GM12864 (cell line): ENCODE measurements at regions not wholly inside any gene's neighbourhood (a gene's known extent, or its start where the extent isn't known, plus 50 kb on each side); places are given as distances from the start of the nearest gene placed in this dataset.

ENCODE experiments used
- DNase-seq: peaks from one replicate; pipeline ENCODE4 v3.0.0-alpha.2; 2011; ENCODE audit warnings: low read depth
- H3K4me3 ChIP-seq: 2 replicates; pipeline ENCODE4 v1.5.1; 2011; ENCODE audit warnings: mild to moderate bottlenecking, low read depth, low read length, control low read depth
- TF ChIP-seq, protein P1 (sequence below): IDR thresholded peaks from 2 replicates; pipeline ENCODE4 v1.5.1; 2011; ENCODE audit warnings: low read depth, mild to moderate bottlenecking, moderate library complexity, low read length, control low read depth, inconsistent platforms; ENCODE audit errors: missing control alignments

DNA sequence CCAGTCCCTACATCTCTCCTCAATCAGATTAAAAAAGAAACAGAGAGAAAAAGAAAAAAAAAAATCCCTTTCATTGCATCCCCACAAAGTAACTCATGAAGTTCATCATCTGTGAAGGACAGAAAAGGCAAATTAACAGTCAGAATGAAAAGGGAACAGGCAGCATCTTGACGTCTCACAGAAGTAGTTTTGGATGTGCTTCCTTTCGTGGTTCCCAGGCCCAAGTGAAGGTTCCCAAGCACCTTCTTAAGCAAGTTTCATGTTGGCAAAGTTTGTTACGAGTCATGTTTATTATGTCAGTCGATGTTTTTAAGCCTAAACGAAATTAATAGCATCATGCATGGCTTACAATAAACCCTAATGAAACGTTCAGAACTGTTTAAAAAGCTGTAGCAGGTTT is 475.2 kb downstream of the SETD4 start:
- TF ChIP-seq, protein P1, sequence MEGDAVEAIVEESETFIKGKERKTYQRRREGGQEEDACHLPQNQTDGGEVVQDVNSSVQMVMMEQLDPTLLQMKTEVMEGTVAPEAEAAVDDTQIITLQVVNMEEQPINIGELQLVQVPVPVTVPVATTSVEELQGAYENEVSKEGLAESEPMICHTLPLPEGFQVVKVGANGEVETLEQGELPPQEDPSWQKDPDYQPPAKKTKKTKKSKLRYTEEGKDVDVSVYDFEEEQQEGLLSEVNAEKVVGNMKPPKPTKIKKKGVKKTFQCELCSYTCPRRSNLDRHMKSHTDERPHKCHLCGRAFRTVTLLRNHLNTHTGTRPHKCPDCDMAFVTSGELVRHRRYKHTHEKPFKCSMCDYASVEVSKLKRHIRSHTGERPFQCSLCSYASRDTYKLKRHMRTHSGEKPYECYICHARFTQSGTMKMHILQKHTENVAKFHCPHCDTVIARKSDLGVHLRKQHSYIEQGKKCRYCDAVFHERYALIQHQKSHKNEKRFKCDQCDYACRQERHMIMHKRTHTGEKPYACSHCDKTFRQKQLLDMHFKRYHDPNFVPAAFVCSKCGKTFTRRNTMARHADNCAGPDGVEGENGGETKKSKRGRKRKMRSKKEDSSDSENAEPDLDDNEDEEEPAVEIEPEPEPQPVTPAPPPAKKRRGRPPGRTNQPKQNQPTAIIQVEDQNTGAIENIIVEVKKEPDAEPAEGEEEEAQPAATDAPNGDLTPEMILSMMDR = no peak
- no peak for DNase-seq
- H3K4me3 ChIP-seq = no peak overlapping the region

DNA sequence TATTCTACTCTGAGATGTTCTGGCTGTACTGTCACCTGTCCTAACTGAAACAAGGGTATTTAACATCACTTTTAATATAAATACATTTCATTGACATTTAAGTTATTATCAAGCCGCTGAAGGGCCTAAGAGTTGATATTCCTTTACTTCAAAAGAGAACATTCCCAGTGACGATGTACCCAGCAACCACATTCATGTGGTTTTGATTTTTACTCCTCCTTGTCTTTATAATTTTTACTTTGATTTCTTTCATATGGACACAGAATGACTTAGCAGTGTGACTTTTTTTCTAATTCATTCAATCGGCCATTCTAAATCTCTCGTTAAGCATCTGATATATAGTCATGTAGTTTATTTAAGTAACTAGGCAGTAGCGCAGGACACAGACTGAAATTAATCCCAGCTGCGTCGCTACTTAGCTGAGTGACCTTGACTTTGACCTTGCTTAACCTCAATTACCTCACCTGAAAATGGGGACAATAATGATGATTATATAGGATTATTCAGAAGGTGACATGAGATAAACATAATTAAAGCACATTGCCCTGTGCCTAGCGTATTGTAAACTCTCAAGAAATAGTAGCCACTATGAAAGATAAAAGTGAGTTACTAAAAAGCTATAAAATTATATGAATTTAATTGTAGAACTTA is 476.6 kb downstream of the SETD4 start:
- H3K4me3 ChIP-seq = no peak overlapping the region
- TF ChIP-seq, protein P1 = no peak
- DNase-seq = no peak

DNA sequence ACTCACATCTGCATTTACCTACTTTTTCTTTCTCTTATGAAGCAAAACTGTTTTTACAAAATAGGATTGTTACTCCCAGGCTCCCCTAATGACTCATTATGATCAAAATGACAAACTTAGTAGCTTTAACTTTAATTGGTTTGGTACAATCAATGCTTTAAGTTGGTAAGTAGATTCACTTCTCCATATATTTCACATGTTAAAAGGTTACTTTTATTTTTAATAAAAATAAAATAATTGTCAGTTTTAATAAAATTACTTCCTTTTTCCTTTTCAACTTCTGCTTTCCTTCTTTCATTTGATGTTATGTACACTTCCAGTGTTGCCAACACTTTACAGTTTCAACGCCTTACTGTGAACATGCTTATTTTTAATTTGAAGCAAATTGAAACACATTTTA is 477.6 kb downstream of the SETD4 start:
- H3K4me3 ChIP-seq = no peak overlapping the region
- TF ChIP-seq, protein P1 = no peak
- DNase-seq = no peak

DNA sequence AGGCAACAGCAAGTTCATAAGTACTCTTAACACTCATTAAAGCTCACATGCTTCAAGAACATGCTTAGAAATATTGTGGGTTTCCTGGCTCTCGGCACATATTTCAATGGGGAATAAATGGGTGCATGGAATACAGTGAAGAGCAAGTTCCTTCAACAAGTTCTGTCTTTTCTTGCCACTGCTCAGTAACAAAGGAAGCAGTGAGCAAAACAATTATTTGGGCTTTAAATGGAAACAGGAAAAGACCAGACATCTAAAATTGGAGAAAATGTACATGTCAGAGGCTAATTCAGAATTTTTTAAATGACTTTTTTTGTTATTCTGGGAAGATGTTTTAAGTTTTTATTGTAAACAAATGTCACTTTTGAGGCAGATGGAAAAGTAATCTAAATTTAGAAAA is 478.7 kb downstream of the SETD4 start:
- TF ChIP-seq, protein P1 = no peak
- DNase-seq = no peak
- no peak overlapping the region for H3K4me3 ChIP-seq

DNA sequence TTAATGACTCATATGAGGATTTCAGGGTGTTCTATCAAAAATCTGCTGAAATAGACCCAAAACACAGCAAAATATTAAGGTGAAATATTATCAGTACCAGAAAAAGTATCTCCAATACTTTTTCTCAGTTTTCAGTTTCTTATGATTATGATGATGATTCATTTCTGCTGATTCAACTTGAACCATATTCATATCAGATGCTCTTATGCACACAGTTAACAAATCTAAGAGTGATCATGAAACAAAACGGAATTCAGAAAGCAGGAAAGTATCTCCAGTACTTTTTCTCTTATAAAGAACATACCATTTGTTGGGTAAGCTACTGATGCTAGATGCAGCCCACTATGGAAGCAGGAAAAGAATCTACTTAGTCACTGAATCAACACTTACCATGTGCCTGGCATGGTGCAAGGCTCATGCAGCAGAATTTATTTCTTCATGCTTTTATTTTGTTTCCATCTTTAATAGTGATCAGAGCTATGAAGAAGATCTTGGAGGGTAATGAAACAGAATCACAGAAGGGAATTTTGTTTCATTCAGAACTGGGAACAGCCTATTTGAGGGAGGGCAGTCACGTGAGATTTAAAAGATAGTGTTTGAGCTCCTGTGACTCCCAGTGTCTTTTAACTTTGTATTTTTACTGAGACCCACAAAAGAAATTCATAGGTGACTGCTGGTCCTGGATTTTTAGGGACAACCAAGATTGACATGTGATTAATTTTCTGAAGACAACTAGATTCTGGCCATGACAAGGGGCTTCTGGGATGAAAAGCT is 480.6 kb downstream of the SETD4 start:
- no peak for DNase-seq

GRCh38 chr21:35578831-35579471 is 481.4 kb downstream of the SETD4 start:
- no peak overlapping the region for H3K4me3 ChIP-seq
- TF ChIP-seq, protein P1 = no peak
- no peak for DNase-seq

More for the DNA sequence above, 480.6 kb downstream of the SETD4 start:
- TF ChIP-seq, protein P1 = no peak
- no peak overlapping the region for H3K4me3 ChIP-seq
